HG02938 (cell line): ENCODE measurements at regions not wholly inside any gene's neighbourhood (a gene's known extent, or its start where the extent isn't known, plus 50 kb on each side); places are given as distances from the start of the nearest gene placed in this dataset.
"Not testable (repeated sequence)": the region's sequence is repeated elsewhere in the genome, so short reads cannot be mapped to it uniquely, and the experiment has no call there.

ENCODE experiments used
- ATAC-seq: cut with Tn5 transposase; IDR thresholded peaks from one replicate; pipeline ENCODE4 v1.9.1; 2021; ENCODE audit warnings: mild to moderate bottlenecking, moderate library complexity; ENCODE audit not compliant: unreplicated experiment

- not testable (repeated sequence) for ATAC-seq
Measured at GRCh38 chr1:60688221-60688620, 394.1 kb upstream of the NFIA start.

- ATAC-seq, result no peak
Measured at GRCh38 chr1:60681095-60681860, 401.1 kb upstream of the NFIA start.

- ATAC-seq, result no peak
Measured at GRCh38 chr1:60679524-60680375, 402.6 kb upstream of the NFIA start.

- no peak for ATAC-seq
Measured at GRCh38 chr1:60678802-60679201, 403.6 kb upstream of the NFIA start.

GRCh38 chr1:60678391-60678790, 404.0 kb upstream of the NFIA start:
- ATAC-seq, result no peak

- ATAC-seq, result no peak
Measured at GRCh38 chr1:60672449-60672848, 409.9 kb upstream of the NFIA start.

GRCh38 chr1:60670302-60670701, 412.1 kb upstream of the NFIA start:
- ATAC-seq, result no peak

- no peak for ATAC-seq
Measured at GRCh38 chr1:60668585-60668984, 413.8 kb upstream of the NFIA start.

GRCh38 chr1:60665311-60665710, 417.1 kb upstream of the NFIA start:
- ATAC-seq, result no peak

GRCh38 chr1:60664086-60664625, 418.2 kb upstream of the NFIA start:
- ATAC-seq, result no peak

GRCh38 chr1:60662486-60663044, 419.8 kb upstream of the NFIA start:
- no peak for ATAC-seq

- ATAC-seq, result no peak
Measured at GRCh38 chr1:60657926-60658325, 424.4 kb upstream of the NFIA start.

GRCh38 chr1:60655679-60656355, 426.5 kb upstream of the NFIA start:
- ATAC-seq, result no peak

- not testable (repeated sequence) for ATAC-seq
Measured at GRCh38 chr1:60640033-60640551, 442.3 kb upstream of the NFIA start.

GRCh38 chr1:60639287-60639686, 443.1 kb upstream of the NFIA start:
- ATAC-seq, result no peak

- ATAC-seq, result no peak
Measured at GRCh38 chr1:60637651-60638050, 444.7 kb upstream of the NFIA start.

- ATAC-seq, result no peak
Measured at GRCh38 chr1:60636946-60637345, 445.4 kb upstream of the NFIA start.

GRCh38 chr1:60634106-60634505, 448.3 kb upstream of the NFIA start:
- no peak for ATAC-seq

- no peak for ATAC-seq
Measured at GRCh38 chr1:60622486-60622885, 459.9 kb upstream of the NFIA start.

GRCh38 chr1:60621368-60621851, 461.0 kb upstream of the NFIA start:
- no peak for ATAC-seq

- no peak for ATAC-seq
Measured at GRCh38 chr1:60620087-60620486, 462.3 kb upstream of the NFIA start.
